ENCODE measurements at regions not wholly inside any gene's neighbourhood (a gene's known extent, or its start where the extent isn't known, plus 50 kb on each side); places are given as distances from the start of the nearest gene placed in this dataset.

- ATAC-seq (peak in 7 of 8 donors; percentile 36 to 67 (median 50)), DNase-seq (no peak)
- H3K36me3 ChIP-seq: no peaks in the 10 kb centered on the region
- H3K9me3 ChIP-seq: no peaks in the 10 kb centered on the region
- H3K27me3 ChIP-seq: no peaks in the 10 kb centered on the region
- no peak for TF ChIP-seq CTCF (IDR thresholded peaks at IDR 0.05)
- 56% methylated on average over 6 of the region's 6 CpGs for WGBS, 2 donors
- H3K4me1 ChIP-seq: peaks cover 8 to 36% (median 23%) of the 10 kb centered on the region in 9 donors
- peak overlapping the region in 4 of 10 donors; percentile 68 to 77 (median 70) for H3K27ac ChIP-seq
- intact Hi-C loops (cut with DNase I): loop anchor here in 1 of 10 donors (10.0 kb wide), 1 partner anchor 401 kb away; the partner anchor contains the start of gene PIK3R1
- H3K4me3 ChIP-seq: no peak overlapping the region
Observed at GRCh38 chr5:67813877-67814539, 401.5 kb upstream of the PIK3R1 start.

GRCh38 chr5:67809589-67809988 is 406.0 kb upstream of the PIK3R1 start:
- H3K27ac ChIP-seq: peak overlapping the region in 8 of 10 donors; percentile 13 to 88 (median 80)
- intact Hi-C loops (cut with DNase I): loop anchor here in 5 of 10 donors (5.0 to 10.0 kb wide), 6 partner anchors 115 to 453 kb away; partner anchors contain the start of gene PIK3R1 (in 1 of the 5)
- 74 to 77% methylated on average over 5 of the region's 5 CpGs for WGBS, 2 donors
- peaks cover 2 to 41% (median 18%) of the 10 kb centered on the region in 9 donors for H3K4me1 ChIP-seq
- no peak for ATAC-seq
- no peaks in the 10 kb centered on the region for H3K9me3 ChIP-seq
- no peak for TF ChIP-seq CTCF (IDR thresholded peaks at IDR 0.05)
- DNase-seq: no peak
- H3K4me3 ChIP-seq: no peak overlapping the region
- no peaks in the 10 kb centered on the region for H3K36me3 ChIP-seq
- no peaks in the 10 kb centered on the region for H3K27me3 ChIP-seq

GRCh38 chr5:67808340-67808739 is 407.2 kb upstream of the PIK3R1 start:
- ATAC-seq (peak; percentile 27 to 70 (median 48)), DNase-seq (no peak)
- intact Hi-C loops (cut with DNase I): loop anchor here in 5 of 10 donors (5.0 to 10.0 kb wide), 6 partner anchors 114 to 454 kb away; partner anchors contain the start of gene PIK3R1 (in 1 of the 5)
- peak overlapping the region; percentile 38 to 88 (median 74) for H3K27ac ChIP-seq
- no peaks in the 10 kb centered on the region for H3K27me3 ChIP-seq
- no peak overlapping the region for H3K4me3 ChIP-seq
- H3K4me1 ChIP-seq: peaks cover 0 to 32% (median 12%) of the 10 kb centered on the region in 9 donors
- TF ChIP-seq CTCF (IDR thresholded peaks at IDR 0.05): no peak
- H3K36me3 ChIP-seq: no peaks in the 10 kb centered on the region
- peaks cover 0 to 7% (median 0%) of the 10 kb centered on the region in 11 donors for H3K9me3 ChIP-seq
- 55 to 65% methylated on average over 2 of the region's 2 CpGs for WGBS, 2 donors

- Histone ChIP-seq H3K27me3 (no peaks in the 10 kb centered on the region), H3K36me3 (no peaks in the 10 kb centered on the region), H3K27ac (peak overlapping the region; percentile 21 to 88 (median 74)), H3K9me3 (peaks cover 0 to 12% (median 0%) of the 10 kb centered on the region in 11 donors), H3K4me1 (peaks cover 0 to 32% (median 12%) of the 10 kb centered on the region in 9 donors), H3K4me3 (no peak overlapping the region)
- intact Hi-C loops (cut with DNase I): loop anchor here in 5 of 10 donors (2.0 to 10.0 kb wide), 7 partner anchors 113 to 455 kb away; partner anchors contain the start of gene PIK3R1 (in 1 of the 5)
- no peak for TF ChIP-seq CTCF (IDR thresholded peaks at IDR 0.05)
- peak; percentile 72 to 94 (median 89) for ATAC-seq
- no peak for DNase-seq
- WGBS, 2 donors: 71 to 72% methylated on average over 1 of the region's 1 CpG
Observed at GRCh38 chr5:67807439-67807888, 408.1 kb upstream of the PIK3R1 start.

All from heart right ventricle (tissue), 16 donors.